ENCODE measurements at regions not wholly inside any gene's neighbourhood (a gene's known extent, or its start where the extent isn't known, plus 50 kb on each side); places are given as distances from the start of the nearest gene placed in this dataset.

DNA sequence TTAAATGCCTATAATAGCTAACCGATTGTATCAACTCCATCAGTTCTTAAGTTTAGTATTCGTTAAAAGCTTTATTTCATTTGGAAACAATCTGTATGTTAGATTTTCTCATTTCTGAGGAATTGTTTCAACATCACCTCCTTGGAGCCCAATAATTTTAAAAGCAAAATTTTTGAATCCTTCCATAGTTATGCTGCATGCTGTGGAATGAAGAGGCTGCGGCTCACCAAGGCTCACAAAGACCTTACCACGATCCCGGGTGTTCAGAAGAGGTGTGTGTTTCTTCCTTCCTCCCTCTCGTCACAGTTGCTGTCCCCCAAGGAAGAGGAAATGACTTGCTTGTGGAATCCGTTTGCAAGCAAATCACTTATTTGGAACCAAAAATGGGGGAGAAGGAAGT lies 143.8 kb downstream of the FGF1 start:
- Histone ChIP-seq H3K4me1 (ENCODE audit: control insufficient read depth, insufficient read depth, low read length, poor library complexity, severe bottlenecking) (peaks cover 63% of the 10 kb centered on the region), H3K36me3 (ENCODE audit: control insufficient read depth, insufficient read depth, low read length) (no peaks in the 10 kb centered on the region), H3K27ac (ENCODE audit: low read depth, low read length, severe bottlenecking) (no peak overlapping the region), H3K9me3 (ENCODE audit: control insufficient read depth, low read length) (no peaks in the 10 kb centered on the region), H3K4me3 (ENCODE audit: extremely low read depth, insufficient read depth, low read length, poor library complexity, severe bottlenecking) (no peak overlapping the region)
- WGBS, 2 experiments (ENCODE audit: insufficient coverage in 2 of 2) = 86 to 100% methylated on average over 3 to 5 of the region's 7 CpGs

GRCh38 chr5:142540922-142541422 lies 144.9 kb downstream of the FGF1 start:
- Histone ChIP-seq H3K4me1 (ENCODE audit: control insufficient read depth, insufficient read depth, low read length, poor library complexity, severe bottlenecking) (peaks cover 59% of the 10 kb centered on the region), H3K27ac (ENCODE audit: low read depth, low read length, severe bottlenecking) (no peak overlapping the region), H3K9me3 (ENCODE audit: control insufficient read depth, low read length) (peaks cover 3% of the 10 kb centered on the region), H3K4me3 (ENCODE audit: extremely low read depth, insufficient read depth, low read length, poor library complexity, severe bottlenecking) (no peak overlapping the region), H3K36me3 (ENCODE audit: control insufficient read depth, insufficient read depth, low read length) (no peaks in the 10 kb centered on the region)
- 95 to 97% methylated on average over 3 to 8 of the region's 8 CpGs for WGBS, 2 experiments (ENCODE audit: insufficient coverage in 2 of 2)

DNA sequence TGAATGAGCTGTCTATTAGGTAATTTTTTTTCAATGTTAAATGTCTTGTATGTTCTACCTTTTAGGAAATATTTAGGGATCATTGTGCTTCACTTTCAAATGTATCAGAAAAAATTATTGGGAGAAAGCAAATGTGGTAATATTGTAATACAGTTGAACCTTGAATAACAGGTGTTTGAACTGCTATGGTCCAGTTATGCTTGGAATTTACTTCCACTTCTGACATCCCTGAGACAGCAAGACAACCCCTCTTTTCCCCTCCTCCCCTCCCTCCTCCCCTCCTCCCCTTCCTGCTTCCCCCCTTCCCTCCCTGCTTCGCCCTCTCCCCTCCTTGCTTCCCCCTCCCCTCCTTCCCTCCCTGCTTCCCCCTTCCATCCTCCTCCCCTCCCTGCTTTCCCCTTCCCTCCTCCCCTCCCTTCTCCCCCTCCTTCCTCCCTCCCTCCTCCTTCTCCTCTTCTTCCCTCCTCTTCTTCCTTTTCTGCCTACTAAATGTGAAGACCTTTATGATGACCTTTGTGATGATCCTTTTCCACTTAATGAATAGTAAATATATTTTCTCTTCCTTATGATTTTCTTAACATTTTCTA lies 146.6 kb downstream of the FGF1 start:
- no peaks in the 10 kb centered on the region for H3K36me3 ChIP-seq (ENCODE audit: control insufficient read depth, insufficient read depth, low read length)
- no peak overlapping the region for H3K27ac ChIP-seq (ENCODE audit: low read depth, low read length, severe bottlenecking)
- H3K4me1 ChIP-seq (ENCODE audit: control insufficient read depth, insufficient read depth, low read length, poor library complexity, severe bottlenecking) = peaks cover 42% of the 10 kb centered on the region
- no peak overlapping the region for H3K4me3 ChIP-seq (ENCODE audit: extremely low read depth, insufficient read depth, low read length, poor library complexity, severe bottlenecking)
- WGBS, 2 experiments (ENCODE audit: insufficient coverage in 2 of 2) = no CpG with 5 or more reads among the region's 1 CpG
- peaks cover 14% of the 10 kb centered on the region for H3K9me3 ChIP-seq (ENCODE audit: control insufficient read depth, low read length)

GRCh38 chr5:142537938-142538337 lies 148.0 kb downstream of the FGF1 start:
- H3K4me1 ChIP-seq (ENCODE audit: control insufficient read depth, insufficient read depth, low read length, poor library complexity, severe bottlenecking) = peaks cover 28% of the 10 kb centered on the region
- H3K27ac ChIP-seq (ENCODE audit: low read depth, low read length, severe bottlenecking) = no peak overlapping the region
- WGBS, 2 experiments (ENCODE audit: insufficient coverage in 2 of 2) = 100% methylated on average over 1 of the region's 3 CpGs; no CpG with 5 or more reads in 1 of the 2 experiments

GRCh38 chr5:142532781-142533176 lies 153.1 kb downstream of the FGF1 start:
- Histone ChIP-seq H3K27ac (ENCODE audit: low read depth, low read length, severe bottlenecking) (no peak overlapping the region), H3K4me3 (ENCODE audit: extremely low read depth, insufficient read depth, low read length, poor library complexity, severe bottlenecking) (no peak overlapping the region), H3K36me3 (ENCODE audit: control insufficient read depth, insufficient read depth, low read length) (no peaks in the 10 kb centered on the region), H3K9me3 (ENCODE audit: control insufficient read depth, low read length) (peaks cover 14% of the 10 kb centered on the region), H3K4me1 (ENCODE audit: control insufficient read depth, insufficient read depth, low read length, poor library complexity, severe bottlenecking) (peaks cover 7% of the 10 kb centered on the region)
- WGBS, 2 experiments (ENCODE audit: insufficient coverage in 2 of 2) = 97 to 100% methylated on average over 2 to 3 of the region's 4 CpGs

More at GRCh38 chr5:142537938-142538337, 148.0 kb downstream of the FGF1 start:
- Histone ChIP-seq H3K36me3 (ENCODE audit: control insufficient read depth, insufficient read depth, low read length) (no peaks in the 10 kb centered on the region), H3K4me3 (ENCODE audit: extremely low read depth, insufficient read depth, low read length, poor library complexity, severe bottlenecking) (no peak overlapping the region), H3K9me3 (ENCODE audit: control insufficient read depth, low read length) (peaks cover 14% of the 10 kb centered on the region)

- Histone ChIP-seq H3K4me3 (ENCODE audit: extremely low read depth, insufficient read depth, low read length, poor library complexity, severe bottlenecking) (no peak overlapping the region), H3K4me1 (ENCODE audit: control insufficient read depth, insufficient read depth, low read length, poor library complexity, severe bottlenecking) (peaks cover 7% of the 10 kb centered on the region), H3K27ac (ENCODE audit: low read depth, low read length, severe bottlenecking) (no peak overlapping the region), H3K36me3 (ENCODE audit: control insufficient read depth, insufficient read depth, low read length) (no peaks in the 10 kb centered on the region), H3K9me3 (ENCODE audit: control insufficient read depth, low read length) (peaks cover 14% of the 10 kb centered on the region)
- 85 to 89% methylated on average over 5 to 8 of the region's 9 CpGs for WGBS, 2 experiments (ENCODE audit: insufficient coverage in 2 of 2)
These were observed 153.7 kb downstream of the FGF1 start for GRCh38 chr5:142531977-142532780.

GRCh38 chr5:142530904-142531303 lies 155.0 kb downstream of the FGF1 start:
- Histone ChIP-seq H3K36me3 (ENCODE audit: control insufficient read depth, insufficient read depth, low read length) (no peaks in the 10 kb centered on the region), H3K4me3 (ENCODE audit: extremely low read depth, insufficient read depth, low read length, poor library complexity, severe bottlenecking) (no peak overlapping the region), H3K9me3 (ENCODE audit: control insufficient read depth, low read length) (peaks cover 11% of the 10 kb centered on the region), H3K4me1 (ENCODE audit: control insufficient read depth, insufficient read depth, low read length, poor library complexity, severe bottlenecking) (peaks cover 7% of the 10 kb centered on the region), H3K27ac (ENCODE audit: low read depth, low read length, severe bottlenecking) (no peak overlapping the region)
- 76% methylated on average over 2 of the region's 4 CpGs; no CpG with 5 or more reads in 1 of the 2 experiments for WGBS, 2 experiments (ENCODE audit: insufficient coverage in 2 of 2)

DNA sequence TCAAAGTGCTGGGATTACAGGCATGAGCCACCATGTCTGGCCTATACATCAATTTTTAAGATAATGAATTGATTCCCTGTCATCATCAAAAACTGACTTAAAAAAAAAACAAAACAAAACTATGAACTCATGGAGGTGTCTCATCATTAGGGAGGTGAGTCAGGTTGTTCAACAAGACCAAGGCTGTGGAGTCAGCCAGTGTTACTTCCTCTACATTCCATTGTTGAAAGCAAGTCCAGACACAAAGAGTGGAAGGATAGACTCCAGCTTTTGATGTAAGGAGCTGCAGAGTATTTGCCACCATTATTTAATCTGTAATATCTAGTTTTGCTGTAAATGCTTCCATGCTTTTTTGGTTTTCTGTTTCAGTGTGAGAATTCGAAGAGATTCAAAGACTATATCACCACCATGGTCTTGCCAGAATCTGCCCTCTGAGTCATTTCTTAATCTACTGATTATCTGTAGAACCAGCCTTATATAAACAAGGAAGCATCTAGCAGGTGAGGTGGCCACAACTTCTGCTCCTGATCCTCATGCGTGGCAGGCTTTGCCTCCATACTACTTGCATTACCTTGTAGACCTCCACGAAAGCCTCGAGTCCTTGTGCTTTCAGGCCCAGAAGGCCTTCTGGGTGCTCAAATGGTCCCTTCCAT lies 156.1 kb downstream of the FGF1 start:
- H3K4me1 ChIP-seq (ENCODE audit: control insufficient read depth, insufficient read depth, low read length, poor library complexity, severe bottlenecking) = peaks cover 7% of the 10 kb centered on the region
- H3K9me3 ChIP-seq (ENCODE audit: control insufficient read depth, low read length) = peaks cover 2% of the 10 kb centered on the region
- H3K27ac ChIP-seq (ENCODE audit: low read depth, low read length, severe bottlenecking) = peak overlapping the region; percentile 13
- no peak overlapping the region for H3K4me3 ChIP-seq (ENCODE audit: extremely low read depth, insufficient read depth, low read length, poor library complexity, severe bottlenecking)
- no peaks in the 10 kb centered on the region for H3K36me3 ChIP-seq (ENCODE audit: control insufficient read depth, insufficient read depth, low read length)
- WGBS, 2 experiments (ENCODE audit: insufficient coverage in 2 of 2) = 98 to 100% methylated on average over 4 of the region's 4 CpGs

DNA sequence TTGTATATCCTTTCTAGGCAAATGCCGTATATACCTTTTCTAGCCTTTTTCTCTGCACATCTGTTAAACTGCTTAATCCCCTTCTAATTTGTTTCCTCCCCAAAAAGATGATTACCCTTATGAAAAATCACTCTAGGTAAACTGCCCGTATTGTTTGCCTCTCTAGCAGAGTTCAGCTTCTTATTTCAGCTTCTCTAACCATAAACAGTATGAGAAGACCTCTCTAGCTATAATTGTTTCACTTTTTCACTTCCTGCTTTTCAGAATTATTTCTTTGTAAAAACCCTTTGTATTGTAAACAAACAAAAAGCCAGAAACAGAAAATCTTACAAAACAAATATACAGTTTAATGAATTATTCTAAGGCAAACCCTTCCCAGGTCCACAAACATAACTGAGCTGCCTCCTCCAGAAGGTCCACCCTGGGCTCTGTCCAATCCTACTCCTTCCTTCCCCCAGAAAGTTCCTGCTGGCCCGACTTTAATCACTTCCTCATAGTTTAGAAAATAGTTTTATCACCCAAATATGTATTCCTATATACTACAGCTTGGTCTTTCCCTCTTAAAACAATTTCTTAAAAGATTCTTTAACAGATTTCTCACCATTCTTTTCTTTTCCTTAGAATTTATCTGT lies 158.1 kb downstream of the FGF1 start:
- Histone ChIP-seq H3K27ac (ENCODE audit: low read depth, low read length, severe bottlenecking) (no peak overlapping the region), H3K36me3 (ENCODE audit: control insufficient read depth, insufficient read depth, low read length) (no peaks in the 10 kb centered on the region), H3K4me3 (ENCODE audit: extremely low read depth, insufficient read depth, low read length, poor library complexity, severe bottlenecking) (no peak overlapping the region), H3K9me3 (ENCODE audit: control insufficient read depth, low read length) (no peaks in the 10 kb centered on the region), H3K4me1 (ENCODE audit: control insufficient read depth, insufficient read depth, low read length, poor library complexity, severe bottlenecking) (peaks cover 7% of the 10 kb centered on the region)
- 93 to 96% methylated on average over 3 of the region's 3 CpGs for whole genome bisulfite sequencing, 2 experiments (ENCODE audit: insufficient coverage in 2 of 2)

DNA sequence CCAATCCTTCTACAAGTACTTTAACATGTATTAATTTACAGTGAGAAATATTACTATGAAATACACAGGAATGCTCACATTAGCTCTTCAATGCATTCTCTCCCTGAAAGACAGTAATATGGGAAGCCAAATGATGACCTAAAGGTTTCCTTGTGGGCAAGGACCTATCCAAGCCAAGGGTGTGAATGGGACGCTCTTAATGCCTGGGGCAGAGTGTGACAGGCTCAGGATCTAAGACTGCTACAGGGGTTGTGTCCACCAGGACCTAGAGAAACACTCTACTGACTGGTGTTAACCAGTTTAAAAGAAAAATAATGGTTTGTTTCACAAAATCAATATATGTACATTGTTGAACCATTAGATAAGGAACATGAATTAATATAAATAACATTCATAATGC lies 158.7 kb downstream of the FGF1 start:
- Histone ChIP-seq H3K27ac (ENCODE audit: low read depth, low read length, severe bottlenecking) (no peak overlapping the region), H3K4me1 (ENCODE audit: control insufficient read depth, insufficient read depth, low read length, poor library complexity, severe bottlenecking) (peaks cover 7% of the 10 kb centered on the region), H3K36me3 (ENCODE audit: control insufficient read depth, insufficient read depth, low read length) (no peaks in the 10 kb centered on the region), H3K4me3 (ENCODE audit: extremely low read depth, insufficient read depth, low read length, poor library complexity, severe bottlenecking) (no peak overlapping the region), H3K9me3 (ENCODE audit: control insufficient read depth, low read length) (no peaks in the 10 kb centered on the region)
- WGBS, 2 experiments (ENCODE audit: insufficient coverage in 2 of 2) = 100% methylated on average over 1 of the region's 1 CpG
